ENCODE measurements at regions not wholly inside any gene's neighbourhood (a gene's known extent, or its start where the extent isn't known, plus 50 kb on each side); places are given as distances from the start of the nearest gene placed in this dataset.

DNA sequence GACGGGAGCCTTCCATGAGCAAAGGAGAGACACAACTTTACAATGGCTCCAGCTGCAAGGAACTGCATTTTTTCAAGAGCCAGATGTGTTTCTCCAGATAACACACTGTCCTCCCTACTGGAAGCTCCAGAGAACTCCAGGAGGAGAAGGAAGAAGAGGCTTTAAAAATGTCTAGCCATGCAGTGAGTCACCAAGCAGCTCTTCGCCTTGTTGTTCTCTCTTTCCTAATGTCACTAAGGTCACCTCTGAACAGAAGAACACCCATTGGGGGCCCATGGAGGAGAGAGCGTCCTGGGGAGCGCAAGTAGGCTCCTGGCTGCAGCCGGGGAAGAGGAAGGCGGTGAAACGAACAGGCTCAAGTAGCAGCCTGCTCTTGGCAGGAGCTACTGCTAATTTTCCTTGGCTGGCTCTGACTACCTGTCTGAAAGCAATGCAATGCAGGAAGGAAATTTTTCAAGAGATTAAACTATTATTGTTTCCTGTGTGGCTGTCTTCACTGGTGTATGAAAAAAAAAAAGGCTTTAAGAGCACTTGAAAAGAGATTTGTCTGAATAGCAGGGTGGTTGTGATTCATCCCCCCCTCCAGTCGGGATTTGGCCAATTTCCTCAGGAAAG, 321.9 kb downstream of the SETD4 start:
- TF ChIP-seq, protein P1, sequence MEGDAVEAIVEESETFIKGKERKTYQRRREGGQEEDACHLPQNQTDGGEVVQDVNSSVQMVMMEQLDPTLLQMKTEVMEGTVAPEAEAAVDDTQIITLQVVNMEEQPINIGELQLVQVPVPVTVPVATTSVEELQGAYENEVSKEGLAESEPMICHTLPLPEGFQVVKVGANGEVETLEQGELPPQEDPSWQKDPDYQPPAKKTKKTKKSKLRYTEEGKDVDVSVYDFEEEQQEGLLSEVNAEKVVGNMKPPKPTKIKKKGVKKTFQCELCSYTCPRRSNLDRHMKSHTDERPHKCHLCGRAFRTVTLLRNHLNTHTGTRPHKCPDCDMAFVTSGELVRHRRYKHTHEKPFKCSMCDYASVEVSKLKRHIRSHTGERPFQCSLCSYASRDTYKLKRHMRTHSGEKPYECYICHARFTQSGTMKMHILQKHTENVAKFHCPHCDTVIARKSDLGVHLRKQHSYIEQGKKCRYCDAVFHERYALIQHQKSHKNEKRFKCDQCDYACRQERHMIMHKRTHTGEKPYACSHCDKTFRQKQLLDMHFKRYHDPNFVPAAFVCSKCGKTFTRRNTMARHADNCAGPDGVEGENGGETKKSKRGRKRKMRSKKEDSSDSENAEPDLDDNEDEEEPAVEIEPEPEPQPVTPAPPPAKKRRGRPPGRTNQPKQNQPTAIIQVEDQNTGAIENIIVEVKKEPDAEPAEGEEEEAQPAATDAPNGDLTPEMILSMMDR (IDR thresholded peaks at IDR 0.05; ENCODE audit: partially characterized antibody, unreplicated experiment), result no peak
- H3K27me3 Mint-ChIP-seq (ENCODE audit: unreplicated experiment), result no peaks in the 10 kb centered on the region
- DNase-seq, result no peak
- peaks cover 2% of the 10 kb centered on the region for H3K9me3 Mint-ChIP-seq (ENCODE audit: unreplicated experiment)
- H3K4me1 Mint-ChIP-seq (ENCODE audit: low read depth, unreplicated experiment), result no peaks in the 10 kb centered on the region
- peaks cover 13% of the 10 kb centered on the region for H3K36me3 Mint-ChIP-seq (ENCODE audit: unreplicated experiment)
- H3K27ac Mint-ChIP-seq (ENCODE audit: unreplicated experiment), result no peak overlapping the region
- no peak overlapping the region for H3K4me3 Mint-ChIP-seq (ENCODE audit: unreplicated experiment)

DNA sequence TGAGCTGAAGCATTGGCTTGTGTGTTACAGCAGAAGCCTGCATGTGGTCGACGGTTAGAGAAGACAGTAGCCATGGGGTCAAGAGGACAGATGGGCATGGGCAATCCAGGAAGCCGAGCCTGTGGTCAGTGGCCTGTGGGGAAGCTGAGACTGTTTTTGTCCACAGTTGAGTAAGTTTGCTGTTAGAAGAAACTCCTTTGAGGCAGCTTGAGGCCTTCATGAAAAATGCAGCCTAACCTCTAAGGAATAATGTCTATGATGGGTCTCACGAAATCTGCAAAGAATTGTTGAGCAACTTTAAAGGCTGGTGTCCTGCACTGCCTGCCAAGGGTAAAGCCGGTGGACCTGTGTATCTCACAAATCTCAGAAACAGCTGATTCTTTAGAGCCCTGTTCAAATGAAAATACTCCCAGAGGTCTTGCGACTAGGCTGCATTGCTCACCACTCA, 322.4 kb downstream of the SETD4 start:
- Mint-ChIP-seq H3K27me3 (ENCODE audit: unreplicated experiment) (no peaks in the 10 kb centered on the region), H3K4me1 (ENCODE audit: low read depth, unreplicated experiment) (no peaks in the 10 kb centered on the region), H3K9me3 (ENCODE audit: unreplicated experiment) (peaks cover 2% of the 10 kb centered on the region), H3K4me3 (ENCODE audit: unreplicated experiment) (no peak overlapping the region), H3K36me3 (ENCODE audit: unreplicated experiment) (peaks cover 13% of the 10 kb centered on the region), H3K27ac (ENCODE audit: unreplicated experiment) (no peak overlapping the region)
- TF ChIP-seq, protein P1 (IDR thresholded peaks at IDR 0.05; ENCODE audit: partially characterized antibody, unreplicated experiment), result no peak
- DNase-seq, result no peak

DNA sequence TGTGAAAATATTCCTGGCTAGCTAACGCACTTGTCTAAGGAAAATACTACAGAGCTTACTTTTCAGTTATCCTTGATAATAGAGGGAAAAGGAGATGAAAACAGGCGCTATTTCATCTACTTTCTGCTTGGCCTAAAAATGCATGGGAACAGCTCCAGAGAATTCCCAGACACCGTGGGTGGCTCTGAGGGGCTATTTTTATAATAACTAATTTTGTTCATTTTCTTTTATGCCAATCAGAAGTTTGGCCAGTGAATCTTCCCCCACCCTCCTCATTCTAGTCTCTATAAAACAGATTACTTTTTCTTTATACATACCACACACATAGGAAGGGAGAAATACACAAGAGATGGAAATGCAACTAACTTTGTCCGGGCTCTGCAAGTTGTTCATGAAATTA, 322.9 kb downstream of the SETD4 start:
- H3K27ac Mint-ChIP-seq (ENCODE audit: unreplicated experiment), result no peak overlapping the region
- TF ChIP-seq, protein P1 (IDR thresholded peaks at IDR 0.05; ENCODE audit: partially characterized antibody, unreplicated experiment), result no peak
- no peaks in the 10 kb centered on the region for H3K27me3 Mint-ChIP-seq (ENCODE audit: unreplicated experiment)
- H3K4me1 Mint-ChIP-seq (ENCODE audit: low read depth, unreplicated experiment), result no peaks in the 10 kb centered on the region
- H3K36me3 Mint-ChIP-seq (ENCODE audit: unreplicated experiment), result peaks cover 13% of the 10 kb centered on the region
- H3K4me3 Mint-ChIP-seq (ENCODE audit: unreplicated experiment), result no peak overlapping the region
- H3K9me3 Mint-ChIP-seq (ENCODE audit: unreplicated experiment), result peaks cover 2% of the 10 kb centered on the region
- DNase-seq, result no peak

DNA sequence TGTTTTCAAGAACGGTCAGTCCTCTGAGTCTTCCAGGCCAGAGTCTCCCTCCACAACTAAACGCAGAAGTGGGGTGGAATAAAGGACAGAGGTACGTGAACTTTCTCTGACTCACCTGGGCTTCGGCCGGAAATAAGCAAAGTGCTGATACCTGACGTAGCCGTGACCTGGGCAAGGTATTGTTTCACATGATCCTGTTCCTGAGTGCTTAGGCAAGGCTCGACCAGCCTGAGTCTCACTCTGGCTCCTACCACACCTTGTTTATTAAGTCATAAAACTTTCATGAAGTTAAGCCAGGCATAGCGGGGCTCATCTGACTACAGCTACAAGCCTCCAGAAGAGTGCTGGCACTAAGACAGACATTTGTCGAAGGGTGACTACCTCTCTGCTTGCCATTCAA, 327.5 kb downstream of the SETD4 start:
- no peak overlapping the region for H3K4me3 Mint-ChIP-seq (ENCODE audit: unreplicated experiment)
- H3K9me3 Mint-ChIP-seq (ENCODE audit: unreplicated experiment), result peaks cover 1% of the 10 kb centered on the region
- no peak overlapping the region for H3K27ac Mint-ChIP-seq (ENCODE audit: unreplicated experiment)
- H3K4me1 Mint-ChIP-seq (ENCODE audit: low read depth, unreplicated experiment), result no peaks in the 10 kb centered on the region
- TF ChIP-seq, protein P1 (IDR thresholded peaks at IDR 0.05; ENCODE audit: partially characterized antibody, unreplicated experiment), result no peak
- DNase-seq, result no peak
- H3K27me3 Mint-ChIP-seq (ENCODE audit: unreplicated experiment), result no peaks in the 10 kb centered on the region
- H3K36me3 Mint-ChIP-seq (ENCODE audit: unreplicated experiment), result peaks cover 6% of the 10 kb centered on the region

DNA sequence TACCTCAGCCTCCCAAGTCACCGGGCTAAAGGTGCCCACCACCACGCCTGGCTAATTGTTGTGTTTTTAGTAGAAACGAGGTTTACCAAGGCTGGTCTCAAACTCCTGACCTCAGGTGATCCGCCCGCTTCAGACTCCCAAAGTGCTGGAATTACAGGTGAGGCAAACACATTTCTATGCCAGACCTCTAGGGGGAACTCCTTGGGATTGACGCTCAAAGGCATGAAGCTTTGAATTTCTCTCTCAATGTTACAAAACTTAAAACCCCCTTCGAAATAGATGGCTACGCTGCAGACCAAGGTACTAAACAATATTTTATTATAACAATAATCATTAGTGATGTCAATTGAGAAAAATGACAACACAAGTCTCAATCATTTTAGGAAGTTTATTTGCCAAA, 330.0 kb downstream of the SETD4 start:
- no peak overlapping the region for H3K27ac Mint-ChIP-seq (ENCODE audit: unreplicated experiment)
- peaks cover 1% of the 10 kb centered on the region for H3K9me3 Mint-ChIP-seq (ENCODE audit: unreplicated experiment)
- H3K27me3 Mint-ChIP-seq (ENCODE audit: unreplicated experiment), result no peaks in the 10 kb centered on the region
- no peak overlapping the region for H3K4me3 Mint-ChIP-seq (ENCODE audit: unreplicated experiment)
- H3K36me3 Mint-ChIP-seq (ENCODE audit: unreplicated experiment), result peaks cover 6% of the 10 kb centered on the region
- TF ChIP-seq, protein P1 (IDR thresholded peaks at IDR 0.05; ENCODE audit: partially characterized antibody, unreplicated experiment), result no peak
- no peaks in the 10 kb centered on the region for H3K4me1 Mint-ChIP-seq (ENCODE audit: low read depth, unreplicated experiment)
- no peak for DNase-seq
